ENCODE measurements at regions not wholly inside any gene's neighbourhood (a gene's known extent, or its start where the extent isn't known, plus 50 kb on each side); places are given as distances from the start of the nearest gene placed in this dataset.
"Not testable (repeated sequence)": the region's sequence is repeated elsewhere in the genome, so short reads cannot be mapped to it uniquely, and the experiment has no call there.

- H3K4me3 Mint-ChIP-seq, result no peak overlapping the region
- H3K27ac Mint-ChIP-seq, result no peak overlapping the region
- intact Hi-C loops (cut with micrococcal nuclease), result no loop called here
- no peaks in the 10 kb centered on the region for H3K27me3 Mint-ChIP-seq
- H3K36me3 Mint-ChIP-seq (ENCODE audit: low read depth), result no peaks in the 10 kb centered on the region
- no peaks in the 10 kb centered on the region for H3K4me1 Mint-ChIP-seq (ENCODE audit: low read depth)
- H3K9me3 Mint-ChIP-seq, result peaks cover 15% of the 10 kb centered on the region
These were observed 241.5 kb downstream of the SATB2 start for GRCh38 chr2:199216253-199216652.

- Mint-ChIP-seq H3K27ac (no peak overlapping the region), H3K4me3 (no peak overlapping the region), H3K36me3 (ENCODE audit: low read depth) (no peaks in the 10 kb centered on the region), H3K9me3 (peaks cover 36% of the 10 kb centered on the region), H3K27me3 (no peaks in the 10 kb centered on the region), H3K4me1 (ENCODE audit: low read depth) (no peaks in the 10 kb centered on the region)
- intact Hi-C loops (cut with micrococcal nuclease), result no loop called here
These were observed 250.7 kb downstream of the SATB2 start for GRCh38 chr2:199207011-199207410.

- Mint-ChIP-seq H3K36me3 (ENCODE audit: low read depth) (no peaks in the 10 kb centered on the region), H3K27me3 (no peaks in the 10 kb centered on the region), H3K4me3 (no peak overlapping the region), H3K4me1 (ENCODE audit: low read depth) (no peaks in the 10 kb centered on the region), H3K27ac (no peak overlapping the region), H3K9me3 (peaks cover 36% of the 10 kb centered on the region)
- intact Hi-C loops (cut with micrococcal nuclease), result no loop called here
These were observed 251.2 kb downstream of the SATB2 start for GRCh38 chr2:199206536-199206935.

- H3K27ac Mint-ChIP-seq, result no peak overlapping the region
- H3K27me3 Mint-ChIP-seq, result no peaks in the 10 kb centered on the region
- H3K4me1 Mint-ChIP-seq (ENCODE audit: low read depth), result no peaks in the 10 kb centered on the region
- intact Hi-C loops (cut with micrococcal nuclease), result no loop called here
- no peak overlapping the region for H3K4me3 Mint-ChIP-seq
- peaks cover 21% of the 10 kb centered on the region for H3K9me3 Mint-ChIP-seq
- no peaks in the 10 kb centered on the region for H3K36me3 Mint-ChIP-seq (ENCODE audit: low read depth)
These were observed 254.8 kb downstream of the SATB2 start for GRCh38 chr2:199202964-199203363.

GRCh38 chr2:199201539-199201938 lies 256.2 kb downstream of the SATB2 start:
- Mint-ChIP-seq H3K4me1 (ENCODE audit: low read depth) (no peaks in the 10 kb centered on the region), H3K4me3 (no peak overlapping the region), H3K36me3 (ENCODE audit: low read depth) (no peaks in the 10 kb centered on the region), H3K27me3 (no peaks in the 10 kb centered on the region), H3K27ac (no peak overlapping the region), H3K9me3 (peaks cover 7% of the 10 kb centered on the region)
- intact Hi-C loops (cut with micrococcal nuclease), result no loop called here

GRCh38 chr2:199199797-199200196 lies 257.9 kb downstream of the SATB2 start:
- no peaks in the 10 kb centered on the region for H3K4me1 Mint-ChIP-seq (ENCODE audit: low read depth)
- H3K36me3 Mint-ChIP-seq (ENCODE audit: low read depth), result no peaks in the 10 kb centered on the region
- no peak overlapping the region for H3K27ac Mint-ChIP-seq
- H3K9me3 Mint-ChIP-seq, result peaks cover 7% of the 10 kb centered on the region
- no peak overlapping the region for H3K4me3 Mint-ChIP-seq
- H3K27me3 Mint-ChIP-seq, result no peaks in the 10 kb centered on the region
- intact Hi-C loops (cut with micrococcal nuclease), result no loop called here

- no peaks in the 10 kb centered on the region for H3K27me3 Mint-ChIP-seq
These were observed 260.3 kb downstream of the SATB2 start for GRCh38 chr2:199197448-199197847.

GRCh38 chr2:199196686-199197085 lies 261.1 kb downstream of the SATB2 start:
- intact Hi-C loops (cut with micrococcal nuclease), result no loop called here
- no peak overlapping the region for H3K27ac Mint-ChIP-seq
- no peaks in the 10 kb centered on the region for H3K36me3 Mint-ChIP-seq (ENCODE audit: low read depth)

More at GRCh38 chr2:199197448-199197847, 260.3 kb downstream of the SATB2 start:
- Mint-ChIP-seq H3K9me3 (no peaks in the 10 kb centered on the region), H3K4me3 (no peak overlapping the region), H3K4me1 (ENCODE audit: low read depth) (no peaks in the 10 kb centered on the region), H3K27ac (no peak overlapping the region), H3K36me3 (ENCODE audit: low read depth) (no peaks in the 10 kb centered on the region)
- intact Hi-C loops (cut with micrococcal nuclease), result no loop called here

GRCh38 chr2:199195927-199196502 lies 261.7 kb downstream of the SATB2 start:
- intact Hi-C loops (cut with micrococcal nuclease), result no loop called here
- no peak overlapping the region for H3K4me3 Mint-ChIP-seq
- no peak overlapping the region for H3K27ac Mint-ChIP-seq
- H3K27me3 Mint-ChIP-seq, result no peaks in the 10 kb centered on the region
- no peaks in the 10 kb centered on the region for H3K4me1 Mint-ChIP-seq (ENCODE audit: low read depth)
- H3K36me3 Mint-ChIP-seq (ENCODE audit: low read depth), result no peaks in the 10 kb centered on the region
- no peaks in the 10 kb centered on the region for H3K9me3 Mint-ChIP-seq

More at GRCh38 chr2:199196686-199197085, 261.1 kb downstream of the SATB2 start:
- no peaks in the 10 kb centered on the region for H3K27me3 Mint-ChIP-seq
- no peaks in the 10 kb centered on the region for H3K4me1 Mint-ChIP-seq (ENCODE audit: low read depth)
- H3K9me3 Mint-ChIP-seq, result no peaks in the 10 kb centered on the region
- H3K4me3 Mint-ChIP-seq, result no peak overlapping the region

- H3K9me3 Mint-ChIP-seq, result no peaks in the 10 kb centered on the region
- intact Hi-C loops (cut with micrococcal nuclease), result no loop called here
- no peaks in the 10 kb centered on the region for H3K27me3 Mint-ChIP-seq
- H3K4me3 Mint-ChIP-seq, result no peak overlapping the region
- H3K36me3 Mint-ChIP-seq (ENCODE audit: low read depth), result no peaks in the 10 kb centered on the region
- no peaks in the 10 kb centered on the region for H3K4me1 Mint-ChIP-seq (ENCODE audit: low read depth)
- H3K27ac Mint-ChIP-seq, result no peak overlapping the region
These were observed 266.3 kb downstream of the SATB2 start for GRCh38 chr2:199191461-199191860.

- Mint-ChIP-seq H3K36me3 (ENCODE audit: low read depth) (no peaks in the 10 kb centered on the region), H3K4me3 (no peak overlapping the region), H3K4me1 (ENCODE audit: low read depth) (no peaks in the 10 kb centered on the region), H3K9me3 (peaks cover 7% of the 10 kb centered on the region), H3K27me3 (no peaks in the 10 kb centered on the region), H3K27ac (no peak overlapping the region)
- intact Hi-C loops (cut with micrococcal nuclease), result no loop called here
These were observed 268.5 kb downstream of the SATB2 start for GRCh38 chr2:199189229-199189628.

GRCh38 chr2:199186301-199186751 lies 271.4 kb downstream of the SATB2 start:
- intact Hi-C loops (cut with micrococcal nuclease), result no loop called here
- H3K9me3 Mint-ChIP-seq, result peaks cover 7% of the 10 kb centered on the region
- H3K27me3 Mint-ChIP-seq, result no peaks in the 10 kb centered on the region
- H3K36me3 Mint-ChIP-seq (ENCODE audit: low read depth), result no peaks in the 10 kb centered on the region
- no peak overlapping the region for H3K27ac Mint-ChIP-seq
- H3K4me1 Mint-ChIP-seq (ENCODE audit: low read depth), result no peaks in the 10 kb centered on the region
- no peak overlapping the region for H3K4me3 Mint-ChIP-seq

GRCh38 chr2:199185174-199185573 lies 272.6 kb downstream of the SATB2 start:
- not testable (repeated sequence) for H3K27me3 Mint-ChIP-seq

GRCh38 chr2:199163613-199164458 lies 293.9 kb downstream of the SATB2 start:
- Mint-ChIP-seq H3K4me1 (ENCODE audit: low read depth) (no peaks in the 10 kb centered on the region), H3K9me3 (peaks cover 6% of the 10 kb centered on the region), H3K36me3 (ENCODE audit: low read depth) (no peaks in the 10 kb centered on the region), H3K27me3 (no peaks in the 10 kb centered on the region), H3K27ac (no peak overlapping the region), H3K4me3 (no peak overlapping the region)
- intact Hi-C loops (cut with micrococcal nuclease), result no loop called here

More at GRCh38 chr2:199185174-199185573, 272.6 kb downstream of the SATB2 start:
- H3K4me3 Mint-ChIP-seq; intact Hi-C loops (cut with micrococcal nuclease); H3K36me3 Mint-ChIP-seq (ENCODE audit: low read depth); H3K27ac Mint-ChIP-seq; H3K4me1 Mint-ChIP-seq (ENCODE audit: low read depth); H3K9me3 Mint-ChIP-seq: not testable (repeated sequence)
